ENCODE measurements at regions not wholly inside any gene's neighbourhood (a gene's known extent, or its start where the extent isn't known, plus 50 kb on each side); places are given as distances from the start of the nearest gene placed in this dataset.
"Not testable (repeated sequence)": the region's sequence is repeated elsewhere in the genome, so short reads cannot be mapped to it uniquely, and the experiment has no call there.

DNA sequence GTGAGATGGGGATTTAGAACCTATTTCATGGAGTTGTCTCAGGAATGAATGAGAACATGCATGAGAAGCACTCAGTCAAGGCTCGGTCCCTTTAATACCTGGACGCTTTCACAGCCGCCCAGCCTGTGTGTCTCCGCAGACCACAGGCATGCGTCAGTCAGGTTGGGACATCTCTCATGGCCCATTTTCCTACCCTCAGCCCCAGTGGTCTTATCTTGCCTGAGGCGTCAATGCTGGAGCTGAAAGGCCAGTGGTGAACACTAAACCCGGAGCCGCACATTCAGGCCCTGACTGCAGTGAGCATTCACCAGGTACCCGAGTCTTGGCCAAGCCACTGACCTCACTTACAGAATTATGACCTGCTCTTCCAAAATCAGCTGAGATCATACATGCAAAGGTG lies 263.2 kb upstream of the RAB4A start:
- intact Hi-C loops (cut with micrococcal nuclease) = no loop called here
- CTCF ChIA-PET = no interaction called here
- Mint-ChIP-seq H3K27ac (no peak overlapping the region), H3K4me1 (peaks cover 0 to 2% (median 0%) of the 10 kb centered on the region in 7 donors), H3K9me3 (no peaks in the 10 kb centered on the region), H3K27me3 (peaks cover 0 to 11% (median 0%) of the 10 kb centered on the region in 5 donors), H3K36me3 (no peaks in the 10 kb centered on the region), H3K4me3 (no peak overlapping the region)
- Histone ChIP-seq H3K27me3 (ENCODE audit: control insufficient read depth in 2 of 2, insufficient read depth in 2 of 2, low read length in 2 of 2) (no peaks in the 10 kb centered on the region), H3K4me3 (ENCODE audit: low read length) (no peak overlapping the region), H3K36me3 (ENCODE audit: control insufficient read depth in 2 of 3, insufficient read depth in 3 of 3, low read length in 3 of 3) (no peaks in the 10 kb centered on the region), H3K9me3 (ENCODE audit: control insufficient read depth in 2 of 3, low read length in 3 of 3) (no peaks in the 10 kb centered on the region), H3K4me1 (ENCODE audit: control insufficient read depth in 2 of 2, insufficient read depth in 2 of 2, low read length in 2 of 2) (no peaks in the 10 kb centered on the region), H3K27ac (ENCODE audit: low read depth, low read length) (no peak overlapping the region)
- DNase-seq = no peak
- POLR2A ChIA-PET = interaction anchor here (0.6 to 0.8 kb wide), 2 partner anchors 28 to 42 kb away, joined by 3 read pairs; no protein-coding TSS in a partner anchor
- ATAC-seq = no peak

GRCh38 chr1:229008347-229008746 lies 262.6 kb upstream of the RAB4A start:
- H3K27ac Mint-ChIP-seq; H3K9me3 ChIP-seq (ENCODE audit: control insufficient read depth in 2 of 3, low read length in 3 of 3); intact Hi-C loops (cut with micrococcal nuclease); H3K27me3 ChIP-seq (ENCODE audit: control insufficient read depth in 2 of 2, insufficient read depth in 2 of 2, low read length in 2 of 2); H3K4me3 Mint-ChIP-seq; H3K9me3 Mint-ChIP-seq; H3K4me3 ChIP-seq (ENCODE audit: low read length); H3K36me3 ChIP-seq (ENCODE audit: control insufficient read depth in 2 of 3, insufficient read depth in 3 of 3, low read length in 3 of 3); DNase-seq; H3K27ac ChIP-seq (ENCODE audit: low read depth, low read length); ATAC-seq; H3K36me3 Mint-ChIP-seq; CTCF ChIA-PET; H3K4me1 Mint-ChIP-seq; H3K4me1 ChIP-seq (ENCODE audit: control insufficient read depth in 2 of 2, insufficient read depth in 2 of 2, low read length in 2 of 2): not testable (repeated sequence)
- H3K27me3 Mint-ChIP-seq = peaks cover 0 to 13% (median 0%) of the 10 kb centered on the region in 5 donors
- POLR2A ChIA-PET = interaction anchor here (0.6 to 0.8 kb wide), 2 partner anchors 27 to 42 kb away, joined by 3 read pairs; no protein-coding TSS in a partner anchor

DNA sequence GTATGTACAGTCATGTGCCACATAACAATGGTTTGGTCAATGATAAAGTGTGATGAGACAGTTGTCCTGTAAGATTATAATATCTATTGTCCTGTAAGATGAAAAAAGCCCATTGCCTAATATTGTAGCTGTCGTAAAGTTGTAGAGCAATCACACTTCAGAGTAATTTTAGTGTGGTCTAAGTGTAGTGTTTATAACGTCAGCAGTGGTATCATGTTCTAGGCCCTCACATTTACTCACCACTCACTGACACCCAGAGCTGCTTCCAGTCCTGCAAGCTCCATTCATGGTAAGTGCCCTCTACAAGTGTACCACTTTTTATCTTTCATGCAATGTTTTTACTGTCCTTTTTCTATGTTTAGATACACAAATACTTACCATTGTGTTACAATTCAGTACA lies 259.9 kb upstream of the RAB4A start:
- Histone ChIP-seq H3K4me1 (ENCODE audit: control insufficient read depth in 2 of 2, insufficient read depth in 2 of 2, low read length in 2 of 2) (no peaks in the 10 kb centered on the region), H3K27ac (ENCODE audit: low read depth, low read length) (no peak overlapping the region), H3K36me3 (ENCODE audit: control insufficient read depth in 2 of 3, insufficient read depth in 3 of 3, low read length in 3 of 3) (no peaks in the 10 kb centered on the region), H3K9me3 (ENCODE audit: control insufficient read depth in 2 of 3, low read length in 3 of 3) (no peaks in the 10 kb centered on the region), H3K4me3 (ENCODE audit: low read length) (no peak overlapping the region), H3K27me3 (ENCODE audit: control insufficient read depth in 2 of 2, insufficient read depth in 2 of 2, low read length in 2 of 2) (no peaks in the 10 kb centered on the region)
- ChIA-PET POLR2A (no interaction called here), CTCF (no interaction called here)
- H3K36me3 Mint-ChIP-seq = no peaks in the 10 kb centered on the region
- no peak for ATAC-seq
- intact Hi-C loops (cut with micrococcal nuclease) = no loop called here
- peaks cover 0 to 2% (median 0%) of the 10 kb centered on the region in 7 donors for H3K4me1 Mint-ChIP-seq
- H3K27me3 Mint-ChIP-seq = peaks cover 0 to 29% (median 0%) of the 10 kb centered on the region in 5 donors
- DNase-seq = no peak
- H3K27ac Mint-ChIP-seq = no peak overlapping the region
- no peak overlapping the region for H3K4me3 Mint-ChIP-seq
- H3K9me3 Mint-ChIP-seq = no peaks in the 10 kb centered on the region

GRCh38 chr1:229012823-229013222 lies 258.1 kb upstream of the RAB4A start:
- Mint-ChIP-seq H3K4me1 (peaks cover 0 to 2% (median 0%) of the 10 kb centered on the region in 7 donors), H3K27me3 (peaks cover 0 to 37% (median 0%) of the 10 kb centered on the region in 5 donors), H3K27ac (peak overlapping the region in 1 of 9 donors; percentile 29), H3K9me3 (no peaks in the 10 kb centered on the region), H3K36me3 (no peaks in the 10 kb centered on the region), H3K4me3 (no peak overlapping the region)
- ChIA-PET CTCF (no interaction called here), POLR2A (no interaction called here)
- H3K27ac ChIP-seq (ENCODE audit: low read depth, low read length) = no peak overlapping the region
- ATAC-seq = no peak
- no peaks in the 10 kb centered on the region for H3K27me3 ChIP-seq (ENCODE audit: control insufficient read depth in 2 of 2, insufficient read depth in 2 of 2, low read length in 2 of 2)
- H3K4me1 ChIP-seq (ENCODE audit: control insufficient read depth in 2 of 2, insufficient read depth in 2 of 2, low read length in 2 of 2) = no peaks in the 10 kb centered on the region
- H3K36me3 ChIP-seq (ENCODE audit: control insufficient read depth in 2 of 3, insufficient read depth in 3 of 3, low read length in 3 of 3) = no peaks in the 10 kb centered on the region
- no peak overlapping the region for H3K4me3 ChIP-seq (ENCODE audit: low read length)
- no peak for DNase-seq
- no peaks in the 10 kb centered on the region for H3K9me3 ChIP-seq (ENCODE audit: control insufficient read depth in 2 of 3, low read length in 3 of 3)
- intact Hi-C loops (cut with micrococcal nuclease) = no loop called here

DNA sequence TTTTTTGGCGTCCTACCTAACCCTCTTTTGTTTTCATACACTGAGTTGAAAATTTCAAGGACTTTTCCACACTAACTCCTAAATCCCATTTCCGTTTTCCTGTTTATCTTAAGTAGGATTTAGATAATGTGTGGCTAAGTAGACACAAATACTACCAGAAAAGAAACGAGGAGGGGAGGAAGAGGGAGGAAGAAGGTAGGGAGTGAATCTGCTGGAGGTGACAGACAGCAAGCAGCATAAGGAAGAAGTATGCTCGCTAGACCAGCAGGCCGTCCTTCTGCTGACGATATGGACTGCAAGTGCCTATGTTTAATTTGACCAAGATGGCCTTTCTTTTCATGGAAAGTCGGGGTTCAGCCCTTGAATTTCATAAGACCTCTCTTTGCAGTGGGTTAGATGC lies 256.9 kb upstream of the RAB4A start:
- Mint-ChIP-seq H3K9me3 (no peaks in the 10 kb centered on the region), H3K36me3 (no peaks in the 10 kb centered on the region)
- POLR2A ChIA-PET = interaction anchor here (0.8 to 1.0 kb wide), 2 partner anchors 13 to 34 kb away, joined by 3 read pairs; no protein-coding TSS in a partner anchor

GRCh38 chr1:229015806-229016205 lies 255.1 kb upstream of the RAB4A start:
- intact Hi-C loops (cut with micrococcal nuclease) = no loop called here
- H3K27ac ChIP-seq (ENCODE audit: low read depth, low read length) = no peak overlapping the region
- no peaks in the 10 kb centered on the region for H3K4me1 Mint-ChIP-seq
- no peak overlapping the region for H3K4me3 ChIP-seq (ENCODE audit: low read length)
- POLR2A ChIA-PET = no interaction called here
- no peaks in the 10 kb centered on the region for H3K4me1 ChIP-seq (ENCODE audit: control insufficient read depth in 2 of 2, insufficient read depth in 2 of 2, low read length in 2 of 2)
- ATAC-seq (no peak), DNase-seq (no peak)
- no peaks in the 10 kb centered on the region for H3K27me3 ChIP-seq (ENCODE audit: control insufficient read depth in 2 of 2, insufficient read depth in 2 of 2, low read length in 2 of 2)
- no peak overlapping the region for H3K27ac Mint-ChIP-seq
- H3K36me3 ChIP-seq (ENCODE audit: control insufficient read depth in 2 of 3, insufficient read depth in 3 of 3, low read length in 3 of 3) = no peaks in the 10 kb centered on the region
- CTCF ChIA-PET = interaction anchor here (0.6 to 0.7 kb wide), 2 partner anchors 286 to 1289 kb away, joined by 3 to 4 read pairs; no protein-coding TSS in a partner anchor
- no peak overlapping the region for H3K4me3 Mint-ChIP-seq
- H3K9me3 Mint-ChIP-seq = no peaks in the 10 kb centered on the region
- H3K27me3 Mint-ChIP-seq = peaks cover 0 to 45% (median 0%) of the 10 kb centered on the region in 5 donors
- no peaks in the 10 kb centered on the region for H3K36me3 Mint-ChIP-seq
- no peaks in the 10 kb centered on the region for H3K9me3 ChIP-seq (ENCODE audit: control insufficient read depth in 2 of 3, low read length in 3 of 3)

More for the DNA sequence above, 256.9 kb upstream of the RAB4A start:
- ATAC-seq = no peak
- H3K9me3 ChIP-seq (ENCODE audit: control insufficient read depth in 2 of 3, low read length in 3 of 3) = no peaks in the 10 kb centered on the region
- CTCF ChIA-PET = no interaction called here
- Mint-ChIP-seq H3K27me3 (peaks cover 0 to 37% (median 0%) of the 10 kb centered on the region in 5 donors), H3K4me3 (no peak overlapping the region), H3K4me1 (no peaks in the 10 kb centered on the region), H3K27ac (no peak overlapping the region)
- H3K4me1 ChIP-seq (ENCODE audit: control insufficient read depth in 2 of 2, insufficient read depth in 2 of 2, low read length in 2 of 2) = no peaks in the 10 kb centered on the region
- H3K27me3 ChIP-seq (ENCODE audit: control insufficient read depth in 2 of 2, insufficient read depth in 2 of 2, low read length in 2 of 2) = no peaks in the 10 kb centered on the region
- H3K36me3 ChIP-seq (ENCODE audit: control insufficient read depth in 2 of 3, insufficient read depth in 3 of 3, low read length in 3 of 3) = no peaks in the 10 kb centered on the region
- intact Hi-C loops (cut with micrococcal nuclease) = no loop called here
- no peak for DNase-seq
- H3K4me3 ChIP-seq (ENCODE audit: low read length) = no peak overlapping the region
- no peak overlapping the region for H3K27ac ChIP-seq (ENCODE audit: low read depth, low read length)

GRCh38 chr1:229017091-229017490 lies 253.8 kb upstream of the RAB4A start:
- H3K9me3 Mint-ChIP-seq = no peaks in the 10 kb centered on the region
- Histone ChIP-seq H3K27ac (ENCODE audit: low read depth, low read length) (no peak overlapping the region), H3K4me1 (ENCODE audit: control insufficient read depth in 2 of 2, insufficient read depth in 2 of 2, low read length in 2 of 2) (no peaks in the 10 kb centered on the region), H3K9me3 (ENCODE audit: control insufficient read depth in 2 of 3, low read length in 3 of 3) (no peaks in the 10 kb centered on the region), H3K27me3 (ENCODE audit: control insufficient read depth in 2 of 2, insufficient read depth in 2 of 2, low read length in 2 of 2) (no peaks in the 10 kb centered on the region), H3K36me3 (ENCODE audit: control insufficient read depth in 2 of 3, insufficient read depth in 3 of 3, low read length in 3 of 3) (no peaks in the 10 kb centered on the region), H3K4me3 (ENCODE audit: low read length) (no peak overlapping the region)
- no peak for ATAC-seq
- peaks cover 0 to 42% (median 0%) of the 10 kb centered on the region in 5 donors for H3K27me3 Mint-ChIP-seq
- no peaks in the 10 kb centered on the region for H3K36me3 Mint-ChIP-seq
- POLR2A ChIA-PET = no interaction called here
- no peak for DNase-seq
- intact Hi-C loops (cut with micrococcal nuclease) = no loop called here
- peaks cover 0 to 3% (median 0%) of the 10 kb centered on the region in 7 donors for H3K4me1 Mint-ChIP-seq
- H3K27ac Mint-ChIP-seq = no peak overlapping the region
- CTCF ChIA-PET = no interaction called here
- H3K4me3 Mint-ChIP-seq = no peak overlapping the region

Measured in naive thymus-derived CD4-positive, alpha-beta T cell (primary cell).